GM18861 (cell line): ENCODE measurements at regions not wholly inside any gene's neighbourhood (a gene's known extent, or its start where the extent isn't known, plus 50 kb on each side); places are given as distances from the start of the nearest gene placed in this dataset.
A peak's percentile ranks its signal among the peaks of the same experiment; 100 is the strongest.

Experiments
- ATAC-seq: cut with Tn5 transposase; IDR thresholded peaks from one replicate; pipeline ENCODE4 v1.9.1; 2021; ENCODE audit not compliant: unreplicated experiment

GRCh38 chr15:31857194-31857593 is 173.1 kb upstream of the CHRNA7 start:
- ATAC-seq, result no peak

- ATAC-seq, result no peak
These were observed 172.3 kb upstream of the CHRNA7 start for GRCh38 chr15:31858026-31858425.

GRCh38 chr15:31866248-31866647 is 164.1 kb upstream of the CHRNA7 start:
- ATAC-seq, result no peak

GRCh38 chr15:31867536-31868442 is 162.5 kb upstream of the CHRNA7 start:
- no peak for ATAC-seq

- ATAC-seq, result no peak
These were observed 160.5 kb upstream of the CHRNA7 start for GRCh38 chr15:31869686-31870307.

- peak; percentile 86 for ATAC-seq
These were observed 159.8 kb upstream of the CHRNA7 start, which contains the start of gene OTUD7A for GRCh38 chr15:31870328-31871165. OTUD7A (minus strand) TSS chr15:31870673.

- no peak for ATAC-seq
These were observed 159.0 kb upstream of the CHRNA7 start for GRCh38 chr15:31871166-31871886.

- no peak for ATAC-seq
These were observed 158.4 kb upstream of the CHRNA7 start for GRCh38 chr15:31871887-31872281.

- no peak for ATAC-seq
These were observed 143.1 kb upstream of the CHRNA7 start for GRCh38 chr15:31887246-31887645.

- ATAC-seq, result no peak
These were observed 137.8 kb upstream of the CHRNA7 start for GRCh38 chr15:31892513-31892912.

GRCh38 chr15:31893780-31894179 is 136.5 kb upstream of the CHRNA7 start:
- ATAC-seq, result no peak

- no peak for ATAC-seq
These were observed 132.6 kb upstream of the CHRNA7 start for GRCh38 chr15:31897746-31898145.

GRCh38 chr15:31901501-31901900 is 128.8 kb upstream of the CHRNA7 start:
- no peak for ATAC-seq

GRCh38 chr15:31905054-31905453 is 125.3 kb upstream of the CHRNA7 start:
- no peak for ATAC-seq

GRCh38 chr15:31925541-31925940 is 104.8 kb upstream of the CHRNA7 start:
- ATAC-seq, result no peak

GRCh38 chr15:31930967-31931366 is 99.3 kb upstream of the CHRNA7 start:
- no peak for ATAC-seq

- no peak for ATAC-seq
These were observed 97.7 kb upstream of the CHRNA7 start for GRCh38 chr15:31932576-31932975.

GRCh38 chr15:31934821-31935220 is 95.5 kb upstream of the CHRNA7 start:
- no peak for ATAC-seq

GRCh38 chr15:31953478-31953877 is 76.8 kb upstream of the CHRNA7 start:
- ATAC-seq, result no peak

- ATAC-seq, result no peak
These were observed 75.7 kb upstream of the CHRNA7 start for GRCh38 chr15:31954374-31955172.
